ENCODE measurements at regions not wholly inside any gene's neighbourhood (a gene's known extent, or its start where the extent isn't known, plus 50 kb on each side); places are given as distances from the start of the nearest gene placed in this dataset.

DNA sequence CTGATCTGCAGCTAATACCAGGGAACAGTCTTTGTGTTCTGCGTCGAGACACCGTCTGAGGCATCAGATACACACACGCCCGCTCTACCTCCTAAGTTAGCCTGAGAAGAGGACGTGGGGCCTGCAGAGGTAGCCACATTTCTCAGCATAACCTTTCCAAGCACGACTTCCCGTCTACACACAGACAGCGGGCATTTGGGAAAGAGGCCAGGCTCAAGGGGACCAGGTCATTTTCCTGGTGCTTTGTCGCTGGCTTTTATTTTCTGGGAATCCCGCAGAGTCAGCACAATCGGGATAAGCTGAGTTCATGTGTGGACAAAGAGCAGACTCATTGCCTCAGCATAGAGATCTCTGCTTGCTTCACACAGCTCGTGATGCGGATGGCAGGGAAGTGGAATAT is 72.5 kb upstream of the SMYD2 start:
- DNase-seq (ENCODE audit: low read depth in 2 of 2), result no peak

DNA sequence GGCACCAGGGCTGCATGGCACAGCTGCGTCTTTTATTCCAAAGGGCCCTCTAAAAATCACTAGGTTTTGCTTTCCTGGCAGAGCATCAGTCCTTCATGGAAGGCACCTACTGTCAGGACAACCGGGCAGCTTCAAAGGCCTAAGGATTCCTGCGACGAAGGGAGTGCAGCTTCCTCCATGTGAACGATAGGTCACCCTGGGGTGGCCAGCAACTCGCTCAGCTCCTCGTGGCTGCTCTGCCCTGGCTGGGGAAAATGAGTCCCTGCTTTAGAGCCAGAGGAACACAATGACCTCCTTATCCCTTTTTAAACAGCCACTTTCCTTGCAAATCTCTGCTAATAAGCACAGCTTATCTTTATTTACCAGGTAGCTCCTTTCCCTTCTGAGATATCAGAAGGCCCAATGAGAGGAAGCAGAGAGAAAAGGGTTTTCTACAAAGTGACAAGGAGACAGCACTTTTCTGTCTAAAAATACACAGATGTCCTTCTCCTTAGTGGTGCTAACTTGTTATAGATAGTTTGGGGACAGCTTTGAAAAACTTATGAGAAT is 71.6 kb upstream of the SMYD2 start:
- no peak for DNase-seq (ENCODE audit: low read depth in 2 of 2)

DNA sequence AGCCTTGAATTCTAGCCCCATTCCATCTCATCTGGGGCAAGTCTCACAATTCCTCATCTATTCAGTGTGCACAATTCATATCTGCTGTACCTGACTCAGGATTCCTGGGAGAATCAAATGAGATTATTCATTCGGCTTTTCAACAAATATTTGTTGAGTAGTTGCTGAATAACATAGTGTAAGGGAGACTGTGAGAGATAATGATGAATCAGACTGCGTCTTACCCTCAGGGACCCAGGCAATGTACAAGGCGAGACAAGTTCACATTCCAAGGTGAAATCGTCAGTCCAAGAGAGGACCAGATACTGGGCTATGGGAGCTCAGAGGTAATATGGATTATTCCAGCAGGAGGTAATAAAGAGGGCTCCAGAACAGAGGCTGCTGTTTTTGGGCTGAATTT is 67.8 kb upstream of the SMYD2 start:
- no peak for DNase-seq (ENCODE audit: low read depth in 2 of 2)

DNA sequence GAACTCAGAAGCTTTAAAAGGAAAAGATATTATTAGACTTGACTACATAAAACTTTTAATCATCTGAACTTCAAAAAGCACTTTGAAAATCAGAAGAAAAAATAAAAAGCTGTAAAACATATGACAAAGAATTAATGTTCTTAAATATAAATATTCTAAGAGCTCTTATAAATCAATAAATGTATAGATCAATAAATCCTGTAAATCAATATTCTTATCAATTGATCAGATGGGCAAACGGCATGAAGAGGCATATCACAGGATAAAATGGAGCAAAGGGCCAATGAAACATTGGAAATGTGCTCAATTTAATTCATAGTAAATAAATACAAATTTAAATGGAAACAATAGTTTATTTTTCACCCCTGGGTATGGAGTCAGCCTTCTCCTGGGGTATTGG is 66.1 kb upstream of the SMYD2 start:
- DNase-seq (ENCODE audit: low read depth in 2 of 2), result no peak

DNA sequence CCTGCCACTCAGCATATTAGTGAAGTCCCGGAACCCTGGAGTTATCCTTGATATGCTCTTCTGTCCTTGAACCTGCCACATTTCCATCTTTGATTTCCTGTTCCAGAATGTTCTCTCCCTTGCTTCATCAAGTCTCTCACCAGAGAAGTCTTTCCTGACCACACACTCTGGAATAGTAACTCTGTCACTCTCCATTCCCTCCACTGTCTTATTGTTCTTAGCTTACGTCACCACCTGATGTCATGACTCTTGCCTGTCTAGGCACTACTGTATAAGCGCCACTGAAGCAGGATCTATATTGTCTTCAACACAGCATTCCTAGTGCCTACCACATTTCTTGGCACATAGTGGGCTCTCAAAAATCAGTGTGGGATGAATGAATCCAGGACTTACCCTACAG is 65.4 kb upstream of the SMYD2 start:
- no peak for DNase-seq (ENCODE audit: low read depth in 2 of 2)

DNA sequence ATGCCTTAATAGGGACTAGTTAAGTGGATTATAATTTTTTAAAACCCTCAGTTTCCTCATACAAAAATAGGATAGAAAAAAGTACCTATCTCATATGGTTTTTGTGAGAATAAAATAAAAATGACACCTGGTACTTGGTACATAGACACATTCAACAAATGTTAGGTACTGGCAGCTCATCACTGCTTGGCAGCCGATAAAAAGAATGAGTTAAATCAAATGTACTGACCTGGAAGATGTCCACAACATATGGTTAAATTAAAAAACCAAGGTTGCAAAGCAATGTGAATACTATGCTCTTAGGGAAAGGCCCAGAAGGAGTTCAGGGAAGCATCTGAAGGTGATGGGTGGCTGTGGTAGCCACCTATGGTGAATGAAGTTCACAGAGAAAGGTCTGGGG is 64.9 kb upstream of the SMYD2 start:
- no peak for DNase-seq (ENCODE audit: low read depth in 2 of 2)

DNA sequence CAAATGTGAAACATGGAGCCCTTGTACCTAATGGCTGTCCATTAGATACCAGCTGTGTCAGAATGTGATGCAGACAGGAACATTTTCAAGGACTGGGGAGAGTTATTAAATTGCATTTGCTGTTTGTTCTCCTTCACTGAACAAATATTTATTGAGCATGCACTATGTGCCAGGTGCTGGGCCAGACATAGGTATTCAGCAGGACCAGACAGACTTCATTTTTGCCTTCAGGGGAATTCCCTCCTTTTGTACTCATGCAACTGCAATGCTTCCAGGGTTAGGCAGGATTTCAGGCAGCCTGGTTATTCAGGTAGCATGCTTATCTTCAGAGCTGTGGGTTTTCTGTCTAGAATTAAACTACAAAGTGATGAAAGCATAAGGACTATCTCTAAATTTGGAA is 64.2 kb upstream of the SMYD2 start:
- DNase-seq (ENCODE audit: low read depth in 2 of 2), result no peak

DNA sequence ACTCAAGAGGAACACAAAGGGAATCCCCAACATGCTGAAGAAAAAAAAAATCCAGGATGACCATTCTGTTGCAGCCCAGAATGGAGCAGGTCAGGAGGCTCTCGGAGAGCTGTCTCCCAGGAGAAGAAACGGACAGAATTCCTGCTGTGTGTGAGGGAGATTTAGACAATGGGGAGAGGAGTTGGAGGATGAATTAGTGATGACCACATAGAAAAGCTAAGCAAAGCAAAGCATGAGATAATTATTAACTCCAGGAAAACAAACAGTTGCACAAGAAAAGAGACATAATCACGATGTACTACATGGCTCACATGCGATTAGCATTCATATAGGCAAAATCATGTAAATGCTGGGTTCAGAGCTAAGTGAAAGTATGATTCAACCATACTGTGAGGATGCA is 61.1 kb upstream of the SMYD2 start:
- DNase-seq (ENCODE audit: low read depth in 2 of 2), result no peak

DNA sequence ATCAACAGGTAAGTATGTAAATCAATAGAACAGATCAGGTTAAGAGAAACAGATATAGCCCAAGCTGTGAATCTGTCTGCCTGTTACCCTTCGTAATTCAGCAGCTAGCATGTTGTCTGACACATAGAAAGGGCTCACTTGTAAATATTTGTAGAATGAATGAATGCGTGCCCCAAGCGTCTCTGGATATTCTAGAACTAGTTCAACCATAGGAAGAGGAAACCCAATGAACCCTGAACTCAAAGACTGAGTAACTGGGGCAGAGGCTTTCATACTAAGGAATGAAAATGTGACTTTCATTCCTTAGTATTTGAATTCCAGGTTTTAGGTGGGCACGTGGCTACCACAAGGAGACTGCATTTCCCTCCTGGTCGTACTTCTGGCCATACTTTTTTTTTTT is 60.1 kb upstream of the SMYD2 start:
- no peak for DNase-seq (ENCODE audit: low read depth in 2 of 2)

DNA sequence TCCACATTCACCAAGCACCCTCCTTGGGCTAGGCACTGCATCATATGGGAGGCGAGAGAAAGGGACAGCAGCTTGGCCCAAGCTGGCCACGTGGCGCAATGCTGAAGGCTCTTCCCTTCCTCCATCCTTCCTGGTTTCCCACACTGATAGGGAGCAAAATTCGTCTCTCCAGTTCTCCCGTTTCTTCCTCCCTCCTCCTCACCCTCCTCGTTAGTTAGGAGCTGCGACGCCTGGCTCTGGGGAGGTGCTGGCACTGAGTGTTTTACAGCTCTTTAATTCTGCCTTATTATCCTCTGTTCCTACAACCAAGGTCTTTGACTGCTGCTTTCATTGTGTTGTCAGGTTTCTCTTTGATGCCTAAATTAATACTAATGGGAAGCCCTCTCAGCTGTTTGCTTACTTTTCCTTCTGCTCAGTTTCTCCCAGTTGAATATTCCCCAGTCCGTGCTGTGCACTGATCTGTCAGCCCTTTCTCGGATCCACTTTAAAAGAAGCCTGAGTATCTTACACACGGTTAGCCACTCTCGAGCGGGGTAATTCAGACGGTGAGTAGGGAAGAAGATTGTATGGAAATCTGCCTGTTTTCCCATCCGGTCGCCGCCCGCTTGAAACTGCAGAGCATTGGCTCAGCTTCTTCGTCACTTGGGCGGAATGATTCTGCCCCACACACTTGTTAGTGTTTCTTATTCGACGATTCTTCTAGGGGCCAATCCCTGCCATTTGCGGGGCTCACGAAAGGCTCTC is 56.2 kb upstream of the SMYD2 start:
- DNase-seq (ENCODE audit: low read depth in 2 of 2), result peak in 1 of 2 experiments; percentile 13

DNA sequence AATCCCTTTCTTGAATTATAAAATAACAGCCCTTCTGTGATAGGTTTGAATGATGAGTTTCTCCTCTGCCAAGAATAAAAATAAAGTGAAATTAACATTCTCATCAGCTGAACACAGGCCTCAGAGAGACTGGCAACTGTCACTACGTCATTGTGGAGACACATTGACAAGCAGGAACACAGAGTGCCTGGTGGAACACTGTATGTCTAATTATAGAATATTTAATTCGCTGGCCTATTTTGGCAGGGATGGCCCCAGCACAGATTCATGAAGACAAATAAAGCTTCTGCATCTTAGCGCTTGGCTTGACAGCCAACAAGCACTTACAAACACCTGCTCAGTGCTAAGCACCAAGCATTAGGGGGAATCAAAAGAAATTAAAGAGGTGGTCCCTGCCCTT is 52.0 kb upstream of the SMYD2 start:
- no peak for DNase-seq (ENCODE audit: low read depth in 2 of 2)

DNA sequence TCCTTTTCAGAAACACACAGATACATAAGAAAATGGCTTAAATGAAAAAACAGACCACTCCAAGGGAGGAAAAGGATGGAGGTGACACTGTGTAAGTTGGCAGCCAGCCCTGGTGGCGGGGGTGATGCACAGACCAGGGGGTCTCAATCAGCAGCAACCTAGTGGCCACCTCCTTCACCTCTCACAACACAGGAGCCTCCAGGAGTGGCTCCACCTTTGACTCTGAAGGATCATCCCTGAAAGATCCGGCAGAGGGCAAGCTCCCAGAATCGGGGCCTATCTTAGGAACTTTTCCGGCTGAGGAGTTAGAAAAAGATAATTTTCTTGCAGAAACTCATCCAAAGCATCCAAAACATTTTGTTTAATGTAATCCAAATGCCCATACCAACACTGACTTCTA is 51.2 kb upstream of the SMYD2 start:
- DNase-seq (ENCODE audit: low read depth in 2 of 2), result no peak
